ENCODE measurements at regions not wholly inside any gene's neighbourhood (a gene's known extent, or its start where the extent isn't known, plus 50 kb on each side); places are given as distances from the start of the nearest gene placed in this dataset.

- TF ChIP-seq TAF1 (IDR thresholded peaks at IDR 0.05; ENCODE audit: borderline replicate concordance, low read depth, low read length): no peak
- no peak for TF ChIP-seq POLR2A (IDR thresholded peaks at IDR 0.05; ENCODE audit: low read depth, low read length)
These were observed 225.4 kb downstream of the HLX start for GRCh38 chr1:221104596-221104995.
